ENCODE measurements at regions not wholly inside any gene's neighbourhood (a gene's known extent, or its start where the extent isn't known, plus 50 kb on each side); places are given as distances from the start of the nearest gene placed in this dataset.

- TF ChIP-seq CTCF (conservative IDR thresholded peaks at IDR 0.05; ENCODE audit: low read depth, low read length) (no peak), EZH2 (IDR thresholded peaks at IDR 0.05; ENCODE audit: borderline replicate concordance, low read depth, low read length, poor library complexity, severe bottlenecking) (no peak)
Observed at GRCh38 chr10:65779985-65780384, 1145.9 kb upstream of the LRRTM3 start.

All from A673 (cell line).